ENCODE measurements at regions not wholly inside any gene's neighbourhood (a gene's known extent, or its start where the extent isn't known, plus 50 kb on each side); places are given as distances from the start of the nearest gene placed in this dataset.
"Not testable (repeated sequence)": the region's sequence is repeated elsewhere in the genome, so short reads cannot be mapped to it uniquely, and the experiment has no call there.

- no peak for DNase-seq
Measured at GRCh38 chr6:140554421-140554820, 1180.0 kb upstream of the CITED2 start.

- no peak for DNase-seq
Measured at GRCh38 chr6:140548366-140548765, 1173.9 kb upstream of the CITED2 start.

GRCh38 chr6:140546640-140547039, 1172.2 kb upstream of the CITED2 start:
- DNase-seq, result no peak

- no peak for DNase-seq
Measured at GRCh38 chr6:140544431-140544830, 1170.0 kb upstream of the CITED2 start.

- no peak for DNase-seq
Measured at GRCh38 chr6:140542863-140543262, 1168.4 kb upstream of the CITED2 start.

- no peak for DNase-seq
Measured at GRCh38 chr6:140541288-140541687, 1166.8 kb upstream of the CITED2 start.

GRCh38 chr6:140540743-140541142, 1166.3 kb upstream of the CITED2 start:
- DNase-seq, result no peak

- DNase-seq, result no peak
Measured at GRCh38 chr6:140538926-140539325, 1164.5 kb upstream of the CITED2 start.

GRCh38 chr6:140537834-140538705, 1163.6 kb upstream of the CITED2 start:
- DNase-seq, result peak in 1 of 56 donors; percentile 7

- no peak for DNase-seq
Measured at GRCh38 chr6:140537211-140537610, 1162.8 kb upstream of the CITED2 start.

GRCh38 chr6:140535511-140535910, 1161.1 kb upstream of the CITED2 start:
- DNase-seq, result no peak

GRCh38 chr6:140533526-140533925, 1159.1 kb upstream of the CITED2 start:
- no peak for DNase-seq

GRCh38 chr6:140504776-140505175, 1130.3 kb upstream of the CITED2 start:
- no peak for DNase-seq

GRCh38 chr6:140500849-140501248, 1126.4 kb upstream of the CITED2 start:
- DNase-seq, result no peak

- DNase-seq, result no peak
Measured at GRCh38 chr6:140499607-140500006, 1125.2 kb upstream of the CITED2 start.

GRCh38 chr6:140494321-140495108, 1120.1 kb upstream of the CITED2 start:
- no peak for DNase-seq

- not testable (repeated sequence) for DNase-seq
Measured at GRCh38 chr6:140493470-140493869, 1119.0 kb upstream of the CITED2 start.

- no peak for DNase-seq
Measured at GRCh38 chr6:140490081-140490480, 1115.6 kb upstream of the CITED2 start.

- no peak for DNase-seq
Measured at GRCh38 chr6:140487586-140487985, 1113.1 kb upstream of the CITED2 start.

GRCh38 chr6:140486450-140487361, 1112.3 kb upstream of the CITED2 start:
- DNase-seq, result no peak

GRCh38 chr6:140485740-140486449, 1111.4 kb upstream of the CITED2 start:
- peak in 1 of 56 donors; percentile 1 for DNase-seq
